Trophoblast cell (in vitro differentiated cells and primary cell): ENCODE measurements at regions not wholly inside any gene's neighbourhood (a gene's known extent, or its start where the extent isn't known, plus 50 kb on each side); places are given as distances from the start of the nearest gene placed in this dataset.
"Not testable (repeated sequence)": the region's sequence is repeated elsewhere in the genome, so short reads cannot be mapped to it uniquely, and the experiment has no call there.

Experiments used
- DNase-seq, 2 donors: peaks; one replicate each; pipeline ENCODE4 v3.0.0-alpha.2; 2016
- H2AFZ ChIP-seq: 2 replicates; pipeline ENCODE4 v1.6.1; 2013; ENCODE audit warnings: low read length, moderate library complexity, mild to moderate bottlenecking; ENCODE audit not compliant: insufficient read depth, poor library complexity
- H2AK5ac ChIP-seq: 2 replicates; pipeline ENCODE4 v1.6.1; 2013; ENCODE audit warnings: mild to moderate bottlenecking, low read length
- H2BK120ac ChIP-seq: 2 replicates; pipeline ENCODE4 v1.6.1; 2013; ENCODE audit warnings: low read length, mild to moderate bottlenecking, moderate library complexity; ENCODE audit not compliant: insufficient read depth, poor library complexity
- H2BK12ac ChIP-seq: 2 replicates; pipeline ENCODE4 v1.6.1; 2013; ENCODE audit warnings: mild to moderate bottlenecking, low read length, moderate library complexity
- H2BK5ac ChIP-seq: 2 replicates; pipeline ENCODE4 v1.6.1; 2013; ENCODE audit warnings: low read length, low read depth, moderate library complexity, mild to moderate bottlenecking; ENCODE audit not compliant: poor library complexity
- H3K14ac ChIP-seq: 2 replicates; pipeline ENCODE4 v1.6.1; 2013; ENCODE audit warnings: mild to moderate bottlenecking, low read length
- H3K18ac ChIP-seq: 2 replicates; pipeline ENCODE4 v1.6.1; 2013; ENCODE audit warnings: mild to moderate bottlenecking, low read length
- H3K23ac ChIP-seq: 2 replicates; pipeline ENCODE4 v1.6.1; 2013; ENCODE audit warnings: low read length
- H3K27ac ChIP-seq: 2 replicates; pipeline ENCODE4 v1.5.1; 2013; ENCODE audit warnings: low read depth, mild to moderate bottlenecking, inconsistent platforms, low read length, moderate library complexity
- H3K27me3 ChIP-seq: 2 replicates; pipeline ENCODE4 v1.6.1; 2013; ENCODE audit warnings: inconsistent platforms, mild to moderate bottlenecking, low read length, moderate library complexity; ENCODE audit not compliant: insufficient read depth
- H3K36me3 ChIP-seq, 2 experiments: 1 replicate in 1 of 2; 2 replicates in 1 of 2; pipeline ENCODE4 v1.6.1; 2013; ENCODE audit warnings: low read length in 2 of 2, mild to moderate bottlenecking in 2 of 2, moderate library complexity in 1 of 2; ENCODE audit not compliant: insufficient read depth in 2 of 2, control insufficient read depth in 1 of 2
- H3K4ac ChIP-seq: 2 replicates; pipeline ENCODE4 v1.6.1; 2013; ENCODE audit warnings: low read depth, mild to moderate bottlenecking, low read length, moderate library complexity
- H3K4me1 ChIP-seq, 2 experiments: 1 replicate in 1 of 2; 2 replicates in 1 of 2; pipeline ENCODE4 v1.6.1; 2013; ENCODE audit warnings: low read length in 2 of 2, mild to moderate bottlenecking in 2 of 2, moderate library complexity in 1 of 2; ENCODE audit not compliant: insufficient read depth in 2 of 2, control insufficient read depth in 1 of 2
- H3K4me2 ChIP-seq: 2 replicates; pipeline ENCODE4 v1.6.1; 2013; ENCODE audit warnings: inconsistent platforms, mild to moderate bottlenecking, low read length, moderate library complexity
- H3K4me3 ChIP-seq: 2 replicates; pipeline ENCODE4 v1.5.1; 2013; ENCODE audit warnings: mild to moderate bottlenecking, low read depth, low read length, inconsistent platforms
- H3K79me1 ChIP-seq: one replicate; pipeline ENCODE4 v1.6.1; 2013; ENCODE audit warnings: low read length
- H3K79me2 ChIP-seq: 2 replicates; pipeline ENCODE4 v1.6.1; 2013; ENCODE audit warnings: low read length, mild to moderate bottlenecking; ENCODE audit not compliant: control insufficient read depth, insufficient read depth, poor library complexity
- H3K9ac ChIP-seq: 2 replicates; pipeline ENCODE4 v1.6.1; 2013; ENCODE audit warnings: mild to moderate bottlenecking, low read length
- H3K9me3 ChIP-seq: 2 replicates; pipeline ENCODE4 v1.6.1; 2013; ENCODE audit warnings: low read depth, mild to moderate bottlenecking, control low read depth, inconsistent platforms, low read length; ENCODE audit not compliant: insufficient read depth
- H4K12ac ChIP-seq: 2 replicates; pipeline ENCODE4 v1.6.1; 2013; ENCODE audit warnings: low read depth, mild to moderate bottlenecking, low read length, moderate library complexity
- H4K8ac ChIP-seq: 2 replicates; pipeline ENCODE4 v1.6.1; 2013; ENCODE audit warnings: low read depth, mild to moderate bottlenecking, low read length, moderate library complexity
- H4K91ac ChIP-seq: one replicate; pipeline ENCODE4 v1.6.1; 2013; ENCODE audit warnings: low read depth, mild to moderate bottlenecking, low read length, moderate library complexity
- WGBS: extraction: QIAGEN DNeasy Blood & Tissue Kit; methylation state at CpG from one replicate; pipeline ENCODE4 v1.1.7; 2013; ENCODE audit warnings: missing lambda C conversion rate; ENCODE audit not compliant: insufficient read length, insufficient coverage; ENCODE audit errors: extremely low coverage; 5-methylcytosine and 5-hydroxymethylcytosine counted together

DNA sequence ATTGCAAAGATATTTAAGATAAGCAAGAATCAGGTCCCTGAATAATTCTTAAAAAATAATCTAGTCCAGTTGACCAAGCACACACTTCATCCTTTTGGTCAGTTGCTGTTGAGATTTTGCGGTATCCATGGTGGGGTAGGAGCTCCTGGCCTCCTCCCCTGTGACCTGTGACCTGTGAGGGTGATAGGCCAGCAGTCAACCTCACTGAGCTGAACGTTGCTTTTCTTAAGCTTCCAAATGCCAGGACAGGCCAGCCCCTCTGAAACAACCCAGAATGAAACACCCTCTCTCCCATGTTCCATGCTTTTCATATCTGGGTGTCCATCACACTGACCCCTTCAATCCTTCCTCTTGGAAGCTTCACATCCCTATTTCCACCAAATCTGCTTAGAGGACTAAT is 164.9 kb downstream of the THBS2 start:
- Histone ChIP-seq H2AFZ (no peak overlapping the region), H3K4ac (no peak overlapping the region), H3K4me1 (peaks cover 2 to 6% of the 10 kb centered on the region in 2 experiments), H3K23ac (no peak overlapping the region), H3K27me3 (no peaks in the 10 kb centered on the region), H3K36me3 (no peaks in the 10 kb centered on the region), H3K4me3 (no peak overlapping the region), H3K18ac (no peak overlapping the region), H3K79me1 (peaks cover 9% of the 10 kb centered on the region), H4K12ac (no peak overlapping the region), H3K9me3 (peaks cover 10% of the 10 kb centered on the region), H2AK5ac (no peak overlapping the region), H2BK12ac (no peak overlapping the region), H3K14ac (no peak overlapping the region), H3K4me2 (no peak overlapping the region), H4K91ac (no peak overlapping the region), H4K8ac (no peak overlapping the region), H3K9ac (no peak overlapping the region), H2BK5ac (no peak overlapping the region), H3K79me2 (no peaks in the 10 kb centered on the region), H3K27ac (no peak overlapping the region), H2BK120ac (no peak overlapping the region)
- WGBS, result no CpG with 5 or more reads among the region's 2 CpGs
- DNase-seq, result no peak

DNA sequence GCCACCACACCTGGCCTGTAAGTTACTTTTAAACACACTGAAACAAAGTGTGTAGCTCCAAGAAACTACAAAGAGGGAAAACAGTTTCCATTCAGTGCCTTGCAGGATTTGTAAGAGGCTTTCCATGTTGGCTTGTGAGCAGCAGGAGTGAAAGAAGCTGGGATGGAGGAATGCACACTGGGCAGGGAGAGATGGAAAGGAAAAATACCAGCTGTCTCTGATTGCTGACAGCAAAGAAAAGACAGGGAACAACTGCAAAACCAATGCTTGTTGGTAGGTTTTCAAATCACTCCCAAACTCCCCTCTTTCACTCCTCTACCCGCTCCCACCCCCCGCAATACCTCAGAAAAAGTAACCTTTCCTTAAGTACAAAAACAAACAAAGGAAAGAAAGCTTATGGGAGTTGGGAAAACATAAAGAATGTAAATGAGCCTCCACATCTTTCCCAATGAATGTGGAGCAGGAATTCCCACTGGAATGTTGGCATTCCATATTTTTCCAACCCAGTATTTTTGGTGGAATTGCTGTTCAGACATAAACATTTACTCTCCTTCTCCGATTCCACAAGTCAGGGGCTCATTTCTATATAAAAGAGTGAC is 166.1 kb downstream of the THBS2 start:
- DNase-seq, result peak in 1 of 2 donors; percentile 52
- no peak overlapping the region for H3K4me3 ChIP-seq
- H3K9ac ChIP-seq, result no peak overlapping the region
- H2BK5ac ChIP-seq, result peak overlapping the region; percentile 52
- peak overlapping the region; percentile 79 for H2BK120ac ChIP-seq
- H2AK5ac ChIP-seq, result no peak overlapping the region
- H3K27me3 ChIP-seq, result no peaks in the 10 kb centered on the region
- 94% methylated on average over 2 of the region's 3 CpGs for WGBS
- H3K27ac ChIP-seq, result peak overlapping the region; percentile 58
- no peaks in the 10 kb centered on the region for H3K79me2 ChIP-seq
- no peak overlapping the region for H2AFZ ChIP-seq
- H4K8ac ChIP-seq, result no peak overlapping the region
- H3K4me2 ChIP-seq, result no peak overlapping the region
- H3K79me1 ChIP-seq, result peaks cover 9% of the 10 kb centered on the region
- H2BK12ac ChIP-seq, result peak overlapping the region; percentile 36
- H3K9me3 ChIP-seq, result peaks cover 11% of the 10 kb centered on the region
- no peak overlapping the region for H3K23ac ChIP-seq
- peak overlapping the region; percentile 70 for H4K91ac ChIP-seq
- no peak overlapping the region for H3K4ac ChIP-seq
- no peaks in the 10 kb centered on the region for H3K36me3 ChIP-seq
- H3K4me1 ChIP-seq, result peaks cover 2 to 6% of the 10 kb centered on the region in 2 experiments
- no peak overlapping the region for H4K12ac ChIP-seq
- H3K14ac ChIP-seq, result no peak overlapping the region
- no peak overlapping the region for H3K18ac ChIP-seq

DNA sequence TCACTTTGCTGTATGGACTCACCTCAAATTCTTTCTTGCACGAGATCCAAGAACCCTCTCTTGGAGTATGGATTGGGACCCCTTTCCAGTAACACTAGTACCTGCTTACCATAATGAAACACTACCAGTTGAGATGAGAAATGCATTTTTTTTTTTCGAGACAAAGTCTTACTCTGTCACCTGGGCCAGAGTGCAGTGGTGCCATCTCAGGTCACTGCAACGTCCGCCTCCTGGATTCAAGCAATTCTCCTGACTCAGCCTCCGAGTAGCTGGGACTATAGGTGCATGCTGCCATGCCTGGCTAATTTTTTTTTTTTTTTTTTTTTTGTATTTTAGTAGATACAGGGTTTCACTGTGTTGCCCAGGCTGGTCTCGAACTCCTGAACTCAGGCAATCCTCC is 167.0 kb downstream of the THBS2 start:
- not testable (repeated sequence) for H3K36me3 ChIP-seq, H3K4ac ChIP-seq, H3K27ac ChIP-seq, H3K14ac ChIP-seq, H3K18ac ChIP-seq, H3K79me2 ChIP-seq, H2AK5ac ChIP-seq, H3K4me3 ChIP-seq, H3K79me1 ChIP-seq, H2BK5ac ChIP-seq, H3K4me1 ChIP-seq, H3K9ac ChIP-seq, H3K23ac ChIP-seq, H2AFZ ChIP-seq, H4K12ac ChIP-seq, H3K4me2 ChIP-seq, H3K27me3 ChIP-seq, H4K91ac ChIP-seq, H4K8ac ChIP-seq
- WGBS, result no CpG with 5 or more reads among the region's 6 CpGs
- Histone ChIP-seq H2BK120ac (peak overlapping the region; percentile 87), H3K9me3 (peaks cover 11% of the 10 kb centered on the region), H2BK12ac (peak overlapping the region; percentile 59)
- peak; percentile 59 to 73 for DNase-seq

DNA sequence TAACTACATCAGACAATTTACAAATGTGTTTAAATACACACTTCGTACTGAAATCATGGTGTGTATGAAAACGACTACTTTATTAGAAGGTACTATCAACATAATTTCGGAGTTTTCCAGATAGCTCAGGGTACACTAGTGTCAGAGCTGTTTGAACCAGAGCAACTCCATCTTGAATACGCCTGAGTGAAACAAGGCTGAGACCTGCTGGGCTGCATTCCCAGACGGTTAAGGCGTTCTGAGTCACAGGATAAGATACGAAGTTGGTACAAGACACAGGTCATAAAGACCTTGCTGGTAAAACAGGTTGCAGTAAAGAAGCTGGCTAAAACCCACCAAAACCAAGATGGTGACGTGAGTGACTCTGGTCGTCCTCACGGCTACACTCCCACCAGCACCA is 167.6 kb downstream of the THBS2 start:
- H3K27ac ChIP-seq, result no peak overlapping the region
- H2AFZ ChIP-seq, result no peak overlapping the region
- no peak overlapping the region for H2AK5ac ChIP-seq
- H3K36me3 ChIP-seq, result no peaks in the 10 kb centered on the region
- no peak overlapping the region for H3K23ac ChIP-seq
- H3K79me2 ChIP-seq, result no peaks in the 10 kb centered on the region
- no peak overlapping the region for H3K9ac ChIP-seq
- H3K4me2 ChIP-seq, result no peak overlapping the region
- H3K14ac ChIP-seq, result no peak overlapping the region
- H3K18ac ChIP-seq, result no peak overlapping the region
- peaks cover 9% of the 10 kb centered on the region for H3K79me1 ChIP-seq
- H3K27me3 ChIP-seq, result no peaks in the 10 kb centered on the region
- peaks cover 11% of the 10 kb centered on the region for H3K9me3 ChIP-seq
- no peak overlapping the region for H3K4ac ChIP-seq
- no peak overlapping the region for H2BK5ac ChIP-seq
- H4K12ac ChIP-seq, result no peak overlapping the region
- WGBS, result no CpG with 5 or more reads among the region's 10 CpGs
- H3K4me3 ChIP-seq, result no peak overlapping the region
- no peak overlapping the region for H2BK120ac ChIP-seq
- peaks cover 2 to 6% of the 10 kb centered on the region in 2 experiments for H3K4me1 ChIP-seq
- H4K91ac ChIP-seq, result no peak overlapping the region
- H2BK12ac ChIP-seq, result no peak overlapping the region
- no peak overlapping the region for H4K8ac ChIP-seq
- peak; percentile 86 to 88 for DNase-seq
